Activated naive CD4-positive, alpha-beta T cell treated with anti-CD3 and anti-CD28 coated beads, Interleukin-2, amount 10 ng/mL, durations not matched to agents 7 days and 5 days (primary cell): ENCODE measurements at regions not wholly inside any gene's neighbourhood (a gene's known extent, or its start where the extent isn't known, plus 50 kb on each side); places are given as distances from the start of the nearest gene placed in this dataset.
"Not testable (repeated sequence)": the region's sequence is repeated elsewhere in the genome, so short reads cannot be mapped to it uniquely, and the experiment has no call there.

Source experiments
- CTCF ChIA-PET: fragments of 350-600 bp; sonication (Branson Sonifier 250); formaldehyde crosslinking; loops from one replicate; lab custom pipeline; 2021; ENCODE audit warnings: antibody characterized with exemption; lab: Charles Lee
- DNase-seq: peaks from one replicate; pipeline ENCODE4 v3.0.0-alpha.2; 2020
- H3K27ac Mint-ChIP-seq: one replicate; pipeline ENCODE4 v1.8.0; 2021; ENCODE audit warnings: mild to moderate bottlenecking, moderate library complexity, mixed read lengths
- H3K27me3 Mint-ChIP-seq: one replicate; pipeline ENCODE4 v1.8.0; 2021; ENCODE audit warnings: mild to moderate bottlenecking, mixed read lengths
- H3K36me3 Mint-ChIP-seq: one replicate; pipeline ENCODE4 v1.8.0; 2021; ENCODE audit warnings: mixed read lengths
- H3K4me1 Mint-ChIP-seq: one replicate; pipeline ENCODE4 v1.8.0; 2021; ENCODE audit warnings: mixed read lengths
- H3K4me3 Mint-ChIP-seq: one replicate; pipeline ENCODE4 v1.8.0; 2021; ENCODE audit warnings: mild to moderate bottlenecking, moderate library complexity, mixed read lengths
- H3K9me3 Mint-ChIP-seq: one replicate; pipeline ENCODE4 v1.8.0; 2021; ENCODE audit warnings: mixed read lengths

GRCh38 chr18:68219274-68219673, 495.6 kb downstream of the TMX3 start:
- no peak for DNase-seq
- Mint-ChIP-seq H3K4me3 (no peak overlapping the region), H3K27me3 (no peaks in the 10 kb centered on the region), H3K27ac (no peak overlapping the region), H3K4me1 (no peaks in the 10 kb centered on the region), H3K9me3 (no peaks in the 10 kb centered on the region), H3K36me3 (no peaks in the 10 kb centered on the region)
- CTCF ChIA-PET: no interaction called here

GRCh38 chr18:68215931-68216330, 499.0 kb downstream of the TMX3 start:
- Mint-ChIP-seq H3K4me3 (no peak overlapping the region), H3K36me3 (no peaks in the 10 kb centered on the region)

GRCh38 chr18:68186039-68186438, 528.9 kb downstream of the TMX3 start:
- DNase-seq: no peak
- Mint-ChIP-seq H3K27me3 (no peaks in the 10 kb centered on the region), H3K4me1 (no peaks in the 10 kb centered on the region), H3K27ac (no peak overlapping the region), H3K4me3 (no peak overlapping the region), H3K36me3 (no peaks in the 10 kb centered on the region), H3K9me3 (no peaks in the 10 kb centered on the region)
- CTCF ChIA-PET: no interaction called here

More at GRCh38 chr18:68215931-68216330, 499.0 kb downstream of the TMX3 start:
- Mint-ChIP-seq H3K27ac (no peak overlapping the region), H3K9me3 (no peaks in the 10 kb centered on the region), H3K27me3 (no peaks in the 10 kb centered on the region), H3K4me1 (no peaks in the 10 kb centered on the region)
- no peak for DNase-seq
- CTCF ChIA-PET: no interaction called here

- H3K27ac Mint-ChIP-seq: no peak overlapping the region
- CTCF ChIA-PET: no interaction called here
- no peaks in the 10 kb centered on the region for H3K4me1 Mint-ChIP-seq
- H3K36me3 Mint-ChIP-seq: no peaks in the 10 kb centered on the region
- no peak for DNase-seq
- no peaks in the 10 kb centered on the region for H3K9me3 Mint-ChIP-seq
- H3K4me3 Mint-ChIP-seq: no peak overlapping the region
- H3K27me3 Mint-ChIP-seq: no peaks in the 10 kb centered on the region
These were observed 533.0 kb downstream of the TMX3 start for GRCh38 chr18:68181956-68182355.

GRCh38 chr18:68179811-68180210, 535.1 kb downstream of the TMX3 start:
- CTCF ChIA-PET: no interaction called here
- Mint-ChIP-seq H3K9me3 (no peaks in the 10 kb centered on the region), H3K4me1 (no peaks in the 10 kb centered on the region), H3K36me3 (no peaks in the 10 kb centered on the region), H3K4me3 (no peak overlapping the region), H3K27me3 (no peaks in the 10 kb centered on the region), H3K27ac (no peak overlapping the region)
- DNase-seq: no peak

- Mint-ChIP-seq H3K27me3 (no peaks in the 10 kb centered on the region), H3K27ac (no peak overlapping the region)
- CTCF ChIA-PET: no interaction called here
These were observed 536.0 kb downstream of the TMX3 start for GRCh38 chr18:68178921-68179320.

GRCh38 chr18:68177807-68178702, 536.9 kb downstream of the TMX3 start:
- Mint-ChIP-seq H3K27ac (no peak overlapping the region), H3K36me3 (no peaks in the 10 kb centered on the region), H3K4me3 (no peak overlapping the region), H3K9me3 (peaks cover 3% of the 10 kb centered on the region), H3K27me3 (no peaks in the 10 kb centered on the region), H3K4me1 (no peaks in the 10 kb centered on the region)
- no peak for DNase-seq
- CTCF ChIA-PET: no interaction called here

More at GRCh38 chr18:68178921-68179320, 536.0 kb downstream of the TMX3 start:
- no peaks in the 10 kb centered on the region for H3K36me3 Mint-ChIP-seq
- no peak for DNase-seq
- no peak overlapping the region for H3K4me3 Mint-ChIP-seq
- no peaks in the 10 kb centered on the region for H3K4me1 Mint-ChIP-seq
- peaks cover 3% of the 10 kb centered on the region for H3K9me3 Mint-ChIP-seq

- Mint-ChIP-seq H3K4me1 (no peaks in the 10 kb centered on the region), H3K9me3 (peaks cover 3% of the 10 kb centered on the region), H3K4me3 (no peak overlapping the region), H3K27me3 (no peaks in the 10 kb centered on the region), H3K36me3 (no peaks in the 10 kb centered on the region), H3K27ac (no peak overlapping the region)
- no peak for DNase-seq
- CTCF ChIA-PET: no interaction called here
These were observed 538.0 kb downstream of the TMX3 start for GRCh38 chr18:68176901-68177300.

- H3K27ac Mint-ChIP-seq: no peak overlapping the region
These were observed 541.9 kb downstream of the TMX3 start for GRCh38 chr18:68172842-68173549.

GRCh38 chr18:68164909-68165308, 550.0 kb downstream of the TMX3 start:
- Mint-ChIP-seq H3K36me3 (no peaks in the 10 kb centered on the region), H3K9me3 (no peaks in the 10 kb centered on the region), H3K4me3 (no peak overlapping the region), H3K4me1 (no peaks in the 10 kb centered on the region), H3K27me3 (no peaks in the 10 kb centered on the region), H3K27ac (no peak overlapping the region)
- CTCF ChIA-PET: no interaction called here
- no peak for DNase-seq

More at GRCh38 chr18:68172842-68173549, 541.9 kb downstream of the TMX3 start:
- Mint-ChIP-seq H3K9me3 (peaks cover 3% of the 10 kb centered on the region), H3K4me1 (no peaks in the 10 kb centered on the region), H3K36me3 (no peaks in the 10 kb centered on the region), H3K27me3 (no peaks in the 10 kb centered on the region), H3K4me3 (no peak overlapping the region)
- CTCF ChIA-PET: no interaction called here
- DNase-seq: no peak

GRCh38 chr18:68153821-68154220, 561.1 kb downstream of the TMX3 start:
- H3K36me3 Mint-ChIP-seq, H3K9me3 Mint-ChIP-seq, H3K4me1 Mint-ChIP-seq, H3K27ac Mint-ChIP-seq, DNase-seq, H3K27me3 Mint-ChIP-seq, CTCF ChIA-PET, H3K4me3 Mint-ChIP-seq: not testable (repeated sequence)

- Mint-ChIP-seq H3K4me3 (no peak overlapping the region), H3K4me1 (no peaks in the 10 kb centered on the region), H3K36me3 (no peaks in the 10 kb centered on the region), H3K27ac (no peak overlapping the region), H3K9me3 (no peaks in the 10 kb centered on the region), H3K27me3 (no peaks in the 10 kb centered on the region)
- no peak for DNase-seq
- CTCF ChIA-PET: no interaction called here
These were observed 562.1 kb downstream of the TMX3 start for GRCh38 chr18:68152770-68153169.

GRCh38 chr18:68150961-68151360, 563.9 kb downstream of the TMX3 start:
- H3K9me3 Mint-ChIP-seq: no peaks in the 10 kb centered on the region
- DNase-seq: no peak
- H3K4me1 Mint-ChIP-seq: no peaks in the 10 kb centered on the region
- H3K27ac Mint-ChIP-seq: no peak overlapping the region
- no peak overlapping the region for H3K4me3 Mint-ChIP-seq
- CTCF ChIA-PET: no interaction called here
- no peaks in the 10 kb centered on the region for H3K36me3 Mint-ChIP-seq
- no peaks in the 10 kb centered on the region for H3K27me3 Mint-ChIP-seq

GRCh38 chr18:68148863-68149262, 566.0 kb downstream of the TMX3 start:
- no peaks in the 10 kb centered on the region for H3K4me1 Mint-ChIP-seq
- CTCF ChIA-PET: no interaction called here

GRCh38 chr18:68147728-68148127, 567.2 kb downstream of the TMX3 start:
- CTCF ChIA-PET: no interaction called here
- no peaks in the 10 kb centered on the region for H3K9me3 Mint-ChIP-seq
- H3K27ac Mint-ChIP-seq: no peak overlapping the region
- H3K4me3 Mint-ChIP-seq: no peak overlapping the region
- H3K4me1 Mint-ChIP-seq: no peaks in the 10 kb centered on the region
- no peaks in the 10 kb centered on the region for H3K36me3 Mint-ChIP-seq
- DNase-seq: no peak
- H3K27me3 Mint-ChIP-seq: no peaks in the 10 kb centered on the region

More at GRCh38 chr18:68148863-68149262, 566.0 kb downstream of the TMX3 start:
- H3K9me3 Mint-ChIP-seq: no peaks in the 10 kb centered on the region
- H3K27ac Mint-ChIP-seq: no peak overlapping the region
- H3K36me3 Mint-ChIP-seq: no peaks in the 10 kb centered on the region
- H3K27me3 Mint-ChIP-seq: no peaks in the 10 kb centered on the region
- H3K4me3 Mint-ChIP-seq: no peak overlapping the region
- DNase-seq: no peak
